GM23338 (cell line): ENCODE measurements at regions not wholly inside any gene's neighbourhood (a gene's known extent, or its start where the extent isn't known, plus 50 kb on each side); places are given as distances from the start of the nearest gene placed in this dataset.

Source experiments
- CTCF ChIP-seq, 2 experiments: fragments of 200-600 bp in 1 of 2; sonication (generic) in 1 of 2; conservative IDR thresholded peaks; 2 replicates each; pipeline versions ENCODE4 v1.5.1 to v1.6.1; 2016 to 2017; ENCODE audit warnings: antibody characterized with exemption in 2 of 2, low read depth in 2 of 2, mild to moderate bottlenecking in 2 of 2, moderate library complexity in 1 of 2
- ETS1 ChIP-seq: IDR thresholded peaks from 2 replicates; pipeline ENCODE4 v1.6.1; 2016; ENCODE audit warnings: antibody characterized with exemption
- EZH2 ChIP-seq: fragments of 200-600 bp; sonication (generic); IDR thresholded peaks from one replicate; pipeline ENCODE4 v1.8.0; 2017; ENCODE audit warnings: antibody characterized with exemption, mild to moderate bottlenecking, low read depth; ENCODE audit not compliant: unreplicated experiment
- EZH2phosphoT487 ChIP-seq: fragments of 200-600 bp; sonication (generic); IDR thresholded peaks from one replicate; pipeline ENCODE4 v1.8.1; 2018; ENCODE audit warnings: antibody characterized with exemption; ENCODE audit not compliant: unreplicated experiment
- POLR2AphosphoS5 ChIP-seq: IDR thresholded peaks from 2 replicates; pipeline ENCODE4 v1.6.1; 2016; ENCODE audit warnings: antibody characterized with exemption, low read depth
- STAT1 ChIP-seq: IDR thresholded peaks from one replicate; pipeline ENCODE4 v1.6.1; 2016; ENCODE audit warnings: antibody characterized with exemption; ENCODE audit not compliant: unreplicated experiment
- TF ChIP-seq, protein P1 (sequence below): IDR thresholded peaks from one replicate; pipeline ENCODE4 v1.6.1; 2018; ENCODE audit warnings: antibody characterized with exemption; ENCODE audit not compliant: unreplicated experiment

GRCh38 chr10:9596368-9596920 lies 1421.2 kb upstream of the CELF2 start:
- TF ChIP-seq CTCF (conservative IDR thresholded peaks at IDR 0.05; ENCODE audit: low read depth in 2 of 2) (no peak), EZH2 (no peak), EZH2phosphoT487 (no peak), ETS1 (no peak), POLR2AphosphoS5 (no peak), STAT1 (no peak)
- TF ChIP-seq, protein P1, sequence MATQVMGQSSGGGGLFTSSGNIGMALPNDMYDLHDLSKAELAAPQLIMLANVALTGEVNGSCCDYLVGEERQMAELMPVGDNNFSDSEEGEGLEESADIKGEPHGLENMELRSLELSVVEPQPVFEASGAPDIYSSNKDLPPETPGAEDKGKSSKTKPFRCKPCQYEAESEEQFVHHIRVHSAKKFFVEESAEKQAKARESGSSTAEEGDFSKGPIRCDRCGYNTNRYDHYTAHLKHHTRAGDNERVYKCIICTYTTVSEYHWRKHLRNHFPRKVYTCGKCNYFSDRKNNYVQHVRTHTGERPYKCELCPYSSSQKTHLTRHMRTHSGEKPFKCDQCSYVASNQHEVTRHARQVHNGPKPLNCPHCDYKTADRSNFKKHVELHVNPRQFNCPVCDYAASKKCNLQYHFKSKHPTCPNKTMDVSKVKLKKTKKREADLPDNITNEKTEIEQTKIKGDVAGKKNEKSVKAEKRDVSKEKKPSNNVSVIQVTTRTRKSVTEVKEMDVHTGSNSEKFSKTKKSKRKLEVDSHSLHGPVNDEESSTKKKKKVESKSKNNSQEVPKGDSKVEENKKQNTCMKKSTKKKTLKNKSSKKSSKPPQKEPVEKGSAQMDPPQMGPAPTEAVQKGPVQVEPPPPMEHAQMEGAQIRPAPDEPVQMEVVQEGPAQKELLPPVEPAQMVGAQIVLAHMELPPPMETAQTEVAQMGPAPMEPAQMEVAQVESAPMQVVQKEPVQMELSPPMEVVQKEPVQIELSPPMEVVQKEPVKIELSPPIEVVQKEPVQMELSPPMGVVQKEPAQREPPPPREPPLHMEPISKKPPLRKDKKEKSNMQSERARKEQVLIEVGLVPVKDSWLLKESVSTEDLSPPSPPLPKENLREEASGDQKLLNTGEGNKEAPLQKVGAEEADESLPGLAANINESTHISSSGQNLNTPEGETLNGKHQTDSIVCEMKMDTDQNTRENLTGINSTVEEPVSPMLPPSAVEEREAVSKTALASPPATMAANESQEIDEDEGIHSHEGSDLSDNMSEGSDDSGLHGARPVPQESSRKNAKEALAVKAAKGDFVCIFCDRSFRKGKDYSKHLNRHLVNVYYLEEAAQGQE: no peak
